HEK293 (cell line): ENCODE measurements at regions not wholly inside any gene's neighbourhood (a gene's known extent, or its start where the extent isn't known, plus 50 kb on each side); places are given as distances from the start of the nearest gene placed in this dataset.
A peak's percentile ranks its signal among the peaks of the same experiment; 100 is the strongest.

Experiments
- RBAK ChIP-seq: fragments of 450-650 bp; formaldehyde crosslinking; IDR thresholded peaks from 2 replicates; pipeline ENCODE4 v1.5.1; 2016; ENCODE audit warnings: missing biosample characterization, missing genetic modification characterization
- ZBTB17 ChIP-seq: fragments of 450-650 bp; formaldehyde crosslinking; IDR thresholded peaks from 2 replicates; pipeline ENCODE4 v1.5.1; 2016; ENCODE audit warnings: missing biosample characterization, missing genetic modification characterization

- TF ChIP-seq RBAK (tag by site-specific recombination), result no peak
- TF ChIP-seq ZBTB17, result peak; percentile 95
These were observed 84.3 kb upstream of the DIO3 start for GRCh38 chr14:101476916-101477553.
